LNCAP (cell line): ENCODE measurements at regions not wholly inside any gene's neighbourhood (a gene's known extent, or its start where the extent isn't known, plus 50 kb on each side); places are given as distances from the start of the nearest gene placed in this dataset.

Source experiments
- TF ChIP-seq, protein P1 (sequence below): fragments of 450-650 bp; IDR thresholded peaks from 2 replicates; pipeline ENCODE4 v1.5.1; 2017; ENCODE audit warnings: mild to moderate bottlenecking

DNA sequence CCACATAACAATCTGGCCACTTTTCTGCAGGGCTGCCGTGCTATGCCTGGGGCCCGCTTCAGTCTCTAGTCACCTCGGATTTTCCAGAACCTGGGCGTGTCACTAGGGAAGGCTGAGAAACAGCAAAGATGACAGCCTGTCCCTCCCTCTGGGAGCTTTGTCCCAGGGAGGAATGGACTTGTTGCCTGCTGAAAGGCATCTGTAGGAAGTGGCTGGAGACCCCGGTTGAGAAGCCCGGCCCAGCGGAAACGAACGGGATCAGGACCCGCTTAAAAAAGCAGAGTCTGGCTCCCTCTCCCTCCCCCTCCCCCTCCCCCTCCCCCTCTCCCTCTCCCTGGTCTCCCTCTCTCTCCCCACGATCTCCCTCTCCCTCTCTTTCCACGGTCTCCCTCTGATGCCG is 149.5 kb upstream of the ZNF516 start:
- TF ChIP-seq, protein P1, sequence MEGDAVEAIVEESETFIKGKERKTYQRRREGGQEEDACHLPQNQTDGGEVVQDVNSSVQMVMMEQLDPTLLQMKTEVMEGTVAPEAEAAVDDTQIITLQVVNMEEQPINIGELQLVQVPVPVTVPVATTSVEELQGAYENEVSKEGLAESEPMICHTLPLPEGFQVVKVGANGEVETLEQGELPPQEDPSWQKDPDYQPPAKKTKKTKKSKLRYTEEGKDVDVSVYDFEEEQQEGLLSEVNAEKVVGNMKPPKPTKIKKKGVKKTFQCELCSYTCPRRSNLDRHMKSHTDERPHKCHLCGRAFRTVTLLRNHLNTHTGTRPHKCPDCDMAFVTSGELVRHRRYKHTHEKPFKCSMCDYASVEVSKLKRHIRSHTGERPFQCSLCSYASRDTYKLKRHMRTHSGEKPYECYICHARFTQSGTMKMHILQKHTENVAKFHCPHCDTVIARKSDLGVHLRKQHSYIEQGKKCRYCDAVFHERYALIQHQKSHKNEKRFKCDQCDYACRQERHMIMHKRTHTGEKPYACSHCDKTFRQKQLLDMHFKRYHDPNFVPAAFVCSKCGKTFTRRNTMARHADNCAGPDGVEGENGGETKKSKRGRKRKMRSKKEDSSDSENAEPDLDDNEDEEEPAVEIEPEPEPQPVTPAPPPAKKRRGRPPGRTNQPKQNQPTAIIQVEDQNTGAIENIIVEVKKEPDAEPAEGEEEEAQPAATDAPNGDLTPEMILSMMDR, result no peak

DNA sequence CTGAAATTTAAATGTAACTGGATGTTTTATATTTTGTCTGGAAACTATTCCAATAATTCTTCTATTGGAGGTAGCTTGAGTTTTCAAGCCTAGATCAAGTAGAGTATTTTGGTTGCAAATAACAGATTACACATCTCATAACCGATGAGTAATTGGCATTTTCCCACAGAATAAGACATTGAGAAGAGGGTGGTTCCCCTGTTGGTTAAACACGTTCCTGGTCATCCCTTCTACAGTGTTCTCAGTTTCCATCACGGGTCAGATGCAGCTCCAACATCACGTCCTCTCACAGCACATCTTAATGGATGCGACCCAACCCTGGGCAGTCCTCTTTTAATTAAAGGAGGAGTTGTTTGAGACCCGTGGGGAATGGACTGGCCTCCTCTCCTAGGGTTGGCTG is 149.0 kb upstream of the ZNF516 start:
- TF ChIP-seq, protein P1, result no peak

DNA sequence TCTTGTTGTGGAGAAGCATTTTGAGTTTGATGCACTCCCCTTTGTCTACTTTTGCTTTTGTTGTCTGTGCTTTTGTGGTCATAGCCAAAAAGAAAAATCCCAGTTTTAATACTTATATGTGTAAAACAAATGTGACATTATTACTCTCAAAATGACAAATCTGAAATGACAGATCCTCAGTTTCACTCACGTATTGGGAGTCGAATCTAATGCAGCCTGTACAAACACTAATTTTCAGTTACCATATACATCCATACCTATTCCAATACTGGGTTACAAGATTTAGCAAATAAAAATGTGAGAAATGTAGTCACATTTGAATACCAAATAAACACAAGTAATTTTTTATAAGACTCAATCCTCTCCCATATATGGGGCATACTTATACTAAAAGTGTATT is 148.2 kb upstream of the ZNF516 start:
- TF ChIP-seq, protein P1, result no peak

DNA sequence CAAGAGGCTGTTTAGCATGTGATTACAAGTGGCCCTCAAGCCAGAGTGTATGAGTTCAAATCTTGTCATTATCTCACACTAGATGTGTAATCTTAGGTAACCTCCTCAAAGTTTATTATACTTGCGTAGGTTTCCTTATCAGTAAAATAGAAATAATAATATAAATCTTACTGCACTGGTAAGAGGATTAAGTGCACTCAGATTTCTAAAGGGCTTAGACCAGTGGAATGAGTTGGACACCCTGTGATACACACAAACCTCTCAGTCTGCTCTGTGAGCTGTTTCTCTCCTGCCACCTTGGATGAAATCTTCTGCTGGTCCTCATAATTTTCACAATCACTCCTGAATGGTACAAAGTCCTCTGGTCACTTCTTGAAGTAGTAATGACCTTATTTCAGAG is 145.4 kb upstream of the ZNF516 start:
- TF ChIP-seq, protein P1, result no peak

DNA sequence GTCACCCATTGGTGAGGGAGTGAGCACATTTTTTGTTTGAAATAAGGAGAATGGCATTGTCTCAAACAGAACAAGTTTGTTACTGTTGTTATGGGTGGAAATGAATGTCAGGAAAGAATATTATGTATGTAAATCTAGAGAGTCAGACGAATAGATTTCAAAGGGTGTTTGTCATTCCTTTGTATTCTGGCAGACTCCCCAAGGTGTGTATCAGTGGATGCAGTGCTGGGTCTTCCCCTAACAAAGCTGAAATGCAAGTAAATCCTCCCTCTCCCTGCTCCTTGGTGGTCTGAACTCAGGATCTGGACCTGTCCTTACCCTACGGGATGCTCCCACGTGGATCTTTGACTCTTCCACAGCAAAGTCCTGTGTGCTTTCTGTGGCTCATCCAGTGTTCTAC is 139.5 kb upstream of the ZNF516 start:
- TF ChIP-seq, protein P1, result no peak

DNA sequence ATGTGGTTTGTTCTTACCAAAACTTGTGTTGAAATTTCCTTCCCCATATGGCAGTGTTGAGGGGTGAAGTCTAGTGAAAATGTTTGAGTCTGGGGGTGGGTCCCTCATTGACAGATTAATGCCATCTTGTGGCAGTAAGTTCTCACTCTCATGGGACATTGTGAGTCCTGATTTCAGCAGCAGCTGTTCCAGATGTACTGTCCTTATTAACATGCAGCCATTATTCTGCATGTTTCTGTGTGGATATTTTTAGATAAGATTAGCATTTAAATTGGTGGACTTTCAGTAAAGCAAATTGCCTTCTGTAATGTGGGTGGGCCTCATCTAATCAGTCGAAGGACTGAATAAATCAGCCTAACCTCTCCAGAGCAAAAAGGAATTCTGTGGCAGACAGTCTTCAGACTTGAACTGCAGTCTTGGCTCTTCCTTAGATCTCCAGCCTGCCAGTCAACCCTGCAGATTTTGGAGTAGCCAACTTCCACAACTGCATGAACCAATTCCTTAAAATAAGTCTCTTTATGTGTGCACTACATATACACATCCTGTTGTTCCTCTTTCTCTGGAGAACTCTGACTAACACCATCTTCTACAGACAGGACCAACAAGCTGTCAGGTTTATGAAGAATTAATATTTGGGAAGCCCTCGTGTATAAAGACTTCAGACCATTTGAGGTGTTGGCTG is 138.7 kb upstream of the ZNF516 start:
- TF ChIP-seq, protein P1, result no peak

DNA sequence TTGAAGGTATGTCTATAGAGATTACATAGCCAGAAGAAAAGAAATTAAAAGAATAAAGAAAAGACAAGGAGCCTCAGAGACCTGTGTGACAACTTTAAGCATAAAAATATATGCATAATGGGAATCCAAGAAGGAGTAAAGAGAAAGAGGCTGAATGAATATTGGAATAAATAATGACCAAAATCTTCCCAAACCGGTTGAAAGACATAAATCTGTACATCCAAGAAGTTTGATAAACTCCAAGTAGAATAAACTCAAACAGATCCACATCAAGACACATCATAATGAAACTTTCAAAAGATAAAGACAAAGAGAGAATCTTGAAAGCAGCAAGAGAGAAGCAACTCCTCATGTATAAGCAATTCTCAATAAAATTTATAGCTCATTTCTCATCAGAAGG is 132.4 kb upstream of the ZNF516 start:
- TF ChIP-seq, protein P1, result no peak

DNA sequence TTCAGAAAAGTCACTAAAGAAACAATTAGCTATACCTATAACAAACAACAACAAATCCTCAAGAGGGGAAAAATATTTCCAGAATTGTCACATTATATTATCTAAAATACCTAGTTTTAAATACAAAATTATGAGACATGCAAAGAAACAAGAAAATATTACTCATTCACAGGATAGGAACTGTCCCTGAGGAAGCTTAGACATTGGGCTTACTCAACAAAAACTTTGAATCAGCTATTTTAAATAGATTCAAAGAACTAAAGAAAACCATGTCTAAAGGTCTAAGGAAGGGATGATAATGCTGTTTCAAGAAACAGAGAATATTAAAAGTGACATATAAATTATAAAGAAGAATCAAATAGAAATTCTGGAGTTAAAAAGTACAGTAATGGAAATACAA is 131.9 kb upstream of the ZNF516 start:
- TF ChIP-seq, protein P1, result no peak
